Gastroesophageal sphincter (tissue), 3 donors: ENCODE measurements at regions not wholly inside any gene's neighbourhood (a gene's known extent, or its start where the extent isn't known, plus 50 kb on each side); places are given as distances from the start of the nearest gene placed in this dataset.

ENCODE experiments used
- EP300 ChIP-seq: sonication (generic); formaldehyde crosslinking; IDR thresholded peaks from one replicate; pipeline ENCODE4 v1.6.1; 2017; ENCODE audit warnings: antibody characterized with exemption, mild to moderate bottlenecking
- POLR2A ChIP-seq, 2 donors: fragments of 450-650 bp; IDR thresholded peaks; one replicate each; pipeline ENCODE4 v1.6.1; 2017; ENCODE audit warnings: antibody characterized with exemption in 2 of 2, mild to moderate bottlenecking in 2 of 2, moderate library complexity in 1 of 2
- TF ChIP-seq, protein P1 (sequence below), 4 experiments: fragments of 200-600 bp in 2 of 4; fragments of 450-650 bp in 2 of 4; sonication (generic) in 1 of 4; IDR thresholded peaks; one replicate each; pipeline ENCODE4 v1.5.1; 2017 to 2019; ENCODE audit warnings: antibody characterized with exemption in 4 of 4, mild to moderate bottlenecking in 2 of 4, moderate library complexity in 2 of 4

DNA sequence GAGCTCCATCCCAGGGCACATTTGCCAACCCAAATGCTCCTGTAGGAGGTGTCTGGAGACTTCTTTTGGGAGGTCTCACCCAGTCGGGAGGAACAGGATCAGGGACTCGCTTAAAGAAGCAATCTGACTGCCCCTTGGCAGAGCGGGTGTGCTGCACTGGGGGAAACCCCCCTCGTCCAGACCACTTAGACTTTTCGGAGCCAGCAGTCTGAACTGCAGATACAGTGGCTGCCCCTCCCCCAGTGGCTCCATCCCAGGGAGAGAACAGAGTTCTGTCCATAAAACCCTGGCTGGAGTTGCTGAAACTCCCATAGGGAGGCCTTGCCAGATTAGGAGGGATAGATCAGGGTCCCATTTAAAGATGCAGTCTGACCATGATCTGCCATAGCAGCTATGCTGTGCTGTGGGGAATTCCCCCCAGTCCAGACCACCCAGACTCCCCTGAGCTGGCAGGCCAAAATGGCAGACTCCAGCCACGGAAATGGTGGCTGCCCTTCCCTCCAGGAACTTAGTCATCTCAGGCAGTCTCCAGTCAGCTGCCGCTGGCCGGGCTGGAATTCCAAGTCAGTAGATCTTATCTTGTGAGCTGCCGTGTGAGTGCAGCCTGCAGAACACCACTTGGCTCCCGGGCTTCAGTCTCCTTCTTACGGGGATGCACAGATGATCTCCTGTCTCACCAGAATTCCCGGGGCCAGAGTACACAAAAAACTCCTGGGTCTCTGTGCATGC, 278.1 kb upstream of the SASH1 start:
- TF ChIP-seq, protein P1, sequence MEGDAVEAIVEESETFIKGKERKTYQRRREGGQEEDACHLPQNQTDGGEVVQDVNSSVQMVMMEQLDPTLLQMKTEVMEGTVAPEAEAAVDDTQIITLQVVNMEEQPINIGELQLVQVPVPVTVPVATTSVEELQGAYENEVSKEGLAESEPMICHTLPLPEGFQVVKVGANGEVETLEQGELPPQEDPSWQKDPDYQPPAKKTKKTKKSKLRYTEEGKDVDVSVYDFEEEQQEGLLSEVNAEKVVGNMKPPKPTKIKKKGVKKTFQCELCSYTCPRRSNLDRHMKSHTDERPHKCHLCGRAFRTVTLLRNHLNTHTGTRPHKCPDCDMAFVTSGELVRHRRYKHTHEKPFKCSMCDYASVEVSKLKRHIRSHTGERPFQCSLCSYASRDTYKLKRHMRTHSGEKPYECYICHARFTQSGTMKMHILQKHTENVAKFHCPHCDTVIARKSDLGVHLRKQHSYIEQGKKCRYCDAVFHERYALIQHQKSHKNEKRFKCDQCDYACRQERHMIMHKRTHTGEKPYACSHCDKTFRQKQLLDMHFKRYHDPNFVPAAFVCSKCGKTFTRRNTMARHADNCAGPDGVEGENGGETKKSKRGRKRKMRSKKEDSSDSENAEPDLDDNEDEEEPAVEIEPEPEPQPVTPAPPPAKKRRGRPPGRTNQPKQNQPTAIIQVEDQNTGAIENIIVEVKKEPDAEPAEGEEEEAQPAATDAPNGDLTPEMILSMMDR (IDR thresholded peaks at IDR 0.05), result no peak
- TF ChIP-seq POLR2A (IDR thresholded peaks at IDR 0.05) (no peak), EP300 (no peak)
